Kidney (tissue), 13 donors: ENCODE measurements at regions not wholly inside any gene's neighbourhood (a gene's known extent, or its start where the extent isn't known, plus 50 kb on each side); places are given as distances from the start of the nearest gene placed in this dataset.
"Not testable (repeated sequence)": the region's sequence is repeated elsewhere in the genome, so short reads cannot be mapped to it uniquely, and the experiment has no call there.

Source experiments
- DNase-seq, 5 donors: peaks; one replicate each; pipeline ENCODE4 v3.0.0-alpha.2; 2013 to 2020
- FAIRE-seq: peaks from 2 replicates; lab custom pipeline; 2012; peaks lifted over from hg19 to GRCh38; lab: Jason Lieb, UNC
- H3K27ac ChIP-seq, 2 donors: one replicate each; pipeline ENCODE4 v1.7.0; 2013; ENCODE audit warnings: low read depth in 2 of 2, low read length in 2 of 2, inconsistent platforms in 1 of 2
- H3K27me3 ChIP-seq: one replicate; pipeline ENCODE4 v1.7.1; 2013; ENCODE audit warnings: low read length, inconsistent platforms; ENCODE audit not compliant: control insufficient read depth, insufficient read depth
- H3K36me3 ChIP-seq, 3 donors: one replicate each; pipeline versions ENCODE4 v1.7.0 to v1.7.1; 2013; ENCODE audit warnings: low read length in 3 of 3, control low read depth in 1 of 3, inconsistent platforms in 1 of 3; ENCODE audit not compliant: insufficient read depth in 3 of 3, control insufficient read depth in 2 of 3
- H3K4me1 ChIP-seq, 3 donors: one replicate each; pipeline versions ENCODE4 v1.7.0 to v1.7.1; 2013; ENCODE audit warnings: low read length in 3 of 3, inconsistent platforms in 1 of 3, low read depth in 1 of 3; ENCODE audit not compliant: control insufficient read depth in 2 of 3, insufficient read depth in 2 of 3
- H3K4me3 ChIP-seq, 3 donors: one replicate each; pipeline versions ENCODE4 v1.7.0 to v1.8.1; 2013; ENCODE audit warnings: low read length in 3 of 3, control low read depth in 1 of 3, inconsistent platforms in 1 of 3
- H3K9ac ChIP-seq, 3 donors: one replicate each; pipeline versions ENCODE4 v1.7.0 to v1.7.1; 2013; ENCODE audit warnings: low read length in 3 of 3, control low read depth in 1 of 3, inconsistent platforms in 1 of 3
- H3K9me3 ChIP-seq, 3 donors: one replicate each; pipeline versions ENCODE4 v1.7.0 to v1.7.1; 2013; ENCODE audit warnings: low read length in 3 of 3, control low read depth in 1 of 3, inconsistent platforms in 1 of 3; ENCODE audit not compliant: control insufficient read depth in 2 of 3, insufficient read depth in 1 of 3
- intact Hi-C: fragments of 100-400 bp; cut with DNase I; formaldehyde crosslinking; loops from one replicate; pipeline ENCODE4 v1.11.1; 2022
- TF ChIP-seq, protein P1 (sequence below): IDR thresholded peaks from 3 replicates; pipeline ENCODE4 v1.5.1; 2012; ENCODE audit warnings: mild to moderate bottlenecking, moderate library complexity, borderline replicate concordance; ENCODE audit not compliant: insufficient read depth; ENCODE audit errors: extremely low read depth
- donor health status: control.
- donor health status: control.
- donor health status: control.
- donor health status: control.
- donor health status: control.
- donor health status: DM: yes; HTN: yes; CAD: no.
- donor health status: Normal renal cell carcinoma (clear cell type).

GRCh38 chr14:106665814-106666213 lies 1139.4 kb downstream of the TMEM121 start:
- Histone ChIP-seq H3K36me3 (no peaks in the 10 kb centered on the region), H3K9me3 (no peaks in the 10 kb centered on the region), H3K27me3 (no peaks in the 10 kb centered on the region), H3K9ac (no peak overlapping the region), H3K4me1 (no peaks in the 10 kb centered on the region), H3K4me3 (no peak overlapping the region), H3K27ac (no peak overlapping the region)
- intact Hi-C loops = no loop called here
- DNase-seq = no peak
- no peak for FAIRE-seq
- TF ChIP-seq, protein P1, sequence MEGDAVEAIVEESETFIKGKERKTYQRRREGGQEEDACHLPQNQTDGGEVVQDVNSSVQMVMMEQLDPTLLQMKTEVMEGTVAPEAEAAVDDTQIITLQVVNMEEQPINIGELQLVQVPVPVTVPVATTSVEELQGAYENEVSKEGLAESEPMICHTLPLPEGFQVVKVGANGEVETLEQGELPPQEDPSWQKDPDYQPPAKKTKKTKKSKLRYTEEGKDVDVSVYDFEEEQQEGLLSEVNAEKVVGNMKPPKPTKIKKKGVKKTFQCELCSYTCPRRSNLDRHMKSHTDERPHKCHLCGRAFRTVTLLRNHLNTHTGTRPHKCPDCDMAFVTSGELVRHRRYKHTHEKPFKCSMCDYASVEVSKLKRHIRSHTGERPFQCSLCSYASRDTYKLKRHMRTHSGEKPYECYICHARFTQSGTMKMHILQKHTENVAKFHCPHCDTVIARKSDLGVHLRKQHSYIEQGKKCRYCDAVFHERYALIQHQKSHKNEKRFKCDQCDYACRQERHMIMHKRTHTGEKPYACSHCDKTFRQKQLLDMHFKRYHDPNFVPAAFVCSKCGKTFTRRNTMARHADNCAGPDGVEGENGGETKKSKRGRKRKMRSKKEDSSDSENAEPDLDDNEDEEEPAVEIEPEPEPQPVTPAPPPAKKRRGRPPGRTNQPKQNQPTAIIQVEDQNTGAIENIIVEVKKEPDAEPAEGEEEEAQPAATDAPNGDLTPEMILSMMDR = no peak

- no peaks in the 10 kb centered on the region for H3K9me3 ChIP-seq
- no peak overlapping the region for H3K9ac ChIP-seq
- intact Hi-C loops = no loop called here
- H3K36me3 ChIP-seq = no peaks in the 10 kb centered on the region
- no peaks in the 10 kb centered on the region for H3K27me3 ChIP-seq
- no peaks in the 10 kb centered on the region for H3K4me1 ChIP-seq
- FAIRE-seq (no peak), DNase-seq (no peak)
- TF ChIP-seq, protein P1 = no peak
- no peak overlapping the region for H3K4me3 ChIP-seq
- H3K27ac ChIP-seq = no peak overlapping the region
Measured at GRCh38 chr14:106666341-106666740, 1140.0 kb downstream of the TMEM121 start.

- H3K36me3 ChIP-seq = no peaks in the 10 kb centered on the region
- TF ChIP-seq, protein P1 = no peak
- no peaks in the 10 kb centered on the region for H3K4me1 ChIP-seq
- no peak for FAIRE-seq
- DNase-seq = no peak
- H3K9me3 ChIP-seq = no peaks in the 10 kb centered on the region
- H3K4me3 ChIP-seq = no peak overlapping the region
- no peaks in the 10 kb centered on the region for H3K27me3 ChIP-seq
- intact Hi-C loops = no loop called here
- H3K9ac ChIP-seq = no peak overlapping the region
- H3K27ac ChIP-seq = no peak overlapping the region
Measured at GRCh38 chr14:106670011-106670410, 1143.6 kb downstream of the TMEM121 start.

GRCh38 chr14:106674093-106674492 lies 1147.7 kb downstream of the TMEM121 start:
- H3K4me1 ChIP-seq, DNase-seq, H3K4me3 ChIP-seq, intact Hi-C loops, H3K9ac ChIP-seq, H3K27me3 ChIP-seq, H3K9me3 ChIP-seq, FAIRE-seq, H3K36me3 ChIP-seq, H3K27ac ChIP-seq: not testable (repeated sequence)

DNA sequence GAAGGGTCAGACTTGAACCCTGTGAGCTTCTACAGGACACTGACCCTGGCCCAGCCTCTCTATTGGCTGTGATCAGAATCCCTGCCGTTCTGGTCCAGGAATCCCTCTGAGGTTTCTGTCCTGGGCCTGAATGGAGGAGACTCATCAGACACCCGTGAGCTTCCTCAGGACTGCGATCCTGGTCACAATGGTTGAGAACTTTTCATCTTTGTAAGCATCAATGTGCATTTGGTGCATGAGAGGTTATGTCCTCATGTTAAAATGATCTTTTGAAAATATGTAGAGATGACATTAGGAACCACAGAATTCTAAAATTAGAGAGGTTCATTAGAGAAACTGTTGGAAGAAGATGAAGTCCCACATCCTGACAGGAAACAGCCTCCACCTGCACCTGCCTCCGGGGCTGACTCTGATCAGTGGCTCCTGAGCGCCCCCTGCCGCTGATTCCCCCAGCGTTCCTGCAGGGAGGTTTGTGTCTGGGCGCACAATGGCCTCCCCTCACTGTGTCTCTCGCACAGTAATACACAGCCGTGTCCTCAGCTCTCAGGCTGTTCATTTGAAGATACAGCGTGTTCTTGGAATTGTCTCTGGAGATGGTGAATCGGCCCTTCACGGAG lies 1148.2 kb downstream of the TMEM121 start:
- H3K36me3 ChIP-seq, FAIRE-seq, H3K27ac ChIP-seq, H3K4me3 ChIP-seq, H3K9ac ChIP-seq, H3K27me3 ChIP-seq, intact Hi-C loops, DNase-seq, H3K9me3 ChIP-seq, H3K4me1 ChIP-seq: not testable (repeated sequence)

GRCh38 chr14:106675716-106676115 lies 1149.3 kb downstream of the TMEM121 start:
- FAIRE-seq, H3K27me3 ChIP-seq, H3K27ac ChIP-seq, H3K9me3 ChIP-seq, intact Hi-C loops, DNase-seq, H3K4me1 ChIP-seq, H3K9ac ChIP-seq, H3K4me3 ChIP-seq, H3K36me3 ChIP-seq: not testable (repeated sequence)
